AG04450 (cell line): ENCODE measurements at regions not wholly inside any gene's neighbourhood (a gene's known extent, or its start where the extent isn't known, plus 50 kb on each side); places are given as distances from the start of the nearest gene placed in this dataset.
"Not testable (repeated sequence)": the region's sequence is repeated elsewhere in the genome, so short reads cannot be mapped to it uniquely, and the experiment has no call there.

ENCODE experiments used
- CTCF ChIA-PET: fragments of 300-600, 350-600 bp; formaldehyde crosslinking; extraction: SDS; loops from one replicate; lab custom pipeline; 2022; ENCODE audit warnings: antibody characterized with exemption, inconsistent platforms; lab: Charles Lee
- POLR2A ChIA-PET: fragments of 350-600 bp; formaldehyde crosslinking; extraction: SDS; loops from one replicate; lab custom pipeline; 2021; ENCODE audit warnings: antibody characterized with exemption, inconsistent platforms; lab: Yijun Ruan, JAX
- DNase-seq: peaks from one replicate; pipeline ENCODE4 v3.0.0-alpha.2; 2011; ENCODE audit warnings: low read depth, low spot score
- H3K27ac ChIP-seq: one replicate; pipeline ENCODE4 v1.5.1; 2012; ENCODE audit warnings: low read depth, low read length, control low read depth
- H3K27me3 ChIP-seq: one replicate; pipeline ENCODE4 v1.6.0; 2012; ENCODE audit warnings: low read length; ENCODE audit not compliant: control insufficient read depth, insufficient read depth
- H3K4me3 ChIP-seq: 2 replicates; pipeline ENCODE4 v1.5.1; 2011; ENCODE audit warnings: mild to moderate bottlenecking, low read depth, low read length, control low read depth
- H3K9me3 ChIP-seq: 2 replicates; pipeline ENCODE4 v1.5.1; 2012; ENCODE audit warnings: low read length; ENCODE audit not compliant: control insufficient read depth, insufficient read depth
- TF ChIP-seq, protein P1 (sequence below): IDR thresholded peaks from 2 replicates; pipeline ENCODE4 v1.5.1; 2011; ENCODE audit warnings: low read depth, low read length, control low read depth, inconsistent platforms

DNA sequence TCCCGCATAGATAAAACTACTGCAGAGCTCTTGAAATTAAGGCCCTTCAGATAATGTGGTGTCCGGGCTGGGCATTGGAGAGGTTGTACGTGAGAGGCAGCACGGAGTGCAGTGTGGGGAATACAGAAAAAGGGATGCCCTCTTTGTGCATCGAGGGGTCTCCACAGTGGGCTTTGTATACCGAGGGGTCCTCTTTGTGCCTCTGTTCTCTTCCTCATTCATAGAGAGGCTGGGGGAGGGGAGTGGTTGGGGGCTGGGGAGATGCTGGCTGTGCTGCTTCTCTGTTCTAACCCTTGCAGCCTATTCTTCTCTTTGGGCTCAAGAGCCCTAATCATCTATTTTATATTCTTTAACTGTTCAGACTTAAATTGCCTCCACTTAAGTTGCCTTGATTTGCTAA is 74.3 kb upstream of the NDN start:
- POLR2A ChIA-PET, result no interaction called here
- TF ChIP-seq, protein P1, sequence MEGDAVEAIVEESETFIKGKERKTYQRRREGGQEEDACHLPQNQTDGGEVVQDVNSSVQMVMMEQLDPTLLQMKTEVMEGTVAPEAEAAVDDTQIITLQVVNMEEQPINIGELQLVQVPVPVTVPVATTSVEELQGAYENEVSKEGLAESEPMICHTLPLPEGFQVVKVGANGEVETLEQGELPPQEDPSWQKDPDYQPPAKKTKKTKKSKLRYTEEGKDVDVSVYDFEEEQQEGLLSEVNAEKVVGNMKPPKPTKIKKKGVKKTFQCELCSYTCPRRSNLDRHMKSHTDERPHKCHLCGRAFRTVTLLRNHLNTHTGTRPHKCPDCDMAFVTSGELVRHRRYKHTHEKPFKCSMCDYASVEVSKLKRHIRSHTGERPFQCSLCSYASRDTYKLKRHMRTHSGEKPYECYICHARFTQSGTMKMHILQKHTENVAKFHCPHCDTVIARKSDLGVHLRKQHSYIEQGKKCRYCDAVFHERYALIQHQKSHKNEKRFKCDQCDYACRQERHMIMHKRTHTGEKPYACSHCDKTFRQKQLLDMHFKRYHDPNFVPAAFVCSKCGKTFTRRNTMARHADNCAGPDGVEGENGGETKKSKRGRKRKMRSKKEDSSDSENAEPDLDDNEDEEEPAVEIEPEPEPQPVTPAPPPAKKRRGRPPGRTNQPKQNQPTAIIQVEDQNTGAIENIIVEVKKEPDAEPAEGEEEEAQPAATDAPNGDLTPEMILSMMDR, result no peak
- Histone ChIP-seq H3K9me3 (peaks cover 13% of the 10 kb centered on the region), H3K27ac (no peak overlapping the region), H3K27me3 (no peaks in the 10 kb centered on the region), H3K4me3 (no peak overlapping the region)
- DNase-seq, result no peak
- CTCF ChIA-PET, result no interaction called here

DNA sequence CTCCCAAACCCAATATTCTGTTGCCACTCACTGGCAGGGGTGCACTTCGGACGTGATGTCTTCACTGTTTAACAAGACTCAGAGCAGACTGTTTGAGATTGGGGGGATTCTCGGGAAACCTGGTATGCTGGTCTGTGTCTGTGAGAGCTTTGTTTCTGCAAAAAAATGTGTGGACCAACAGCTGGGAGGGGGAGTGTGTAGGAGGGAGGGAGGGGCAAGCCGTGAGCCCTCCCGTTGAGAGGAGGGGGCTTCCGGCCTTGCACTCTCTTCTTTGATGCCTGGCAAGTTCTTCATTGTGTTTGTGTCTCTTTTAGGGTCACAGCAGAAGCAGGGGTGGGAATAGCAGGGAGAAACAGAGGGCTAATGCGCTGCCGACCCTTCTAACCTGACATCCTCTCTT is 74.9 kb upstream of the NDN start:
- H3K27me3 ChIP-seq, result no peaks in the 10 kb centered on the region
- POLR2A ChIA-PET, result no interaction called here
- no peak overlapping the region for H3K27ac ChIP-seq
- H3K9me3 ChIP-seq, result peaks cover 16% of the 10 kb centered on the region
- TF ChIP-seq, protein P1, result no peak
- DNase-seq, result no peak
- CTCF ChIA-PET, result no interaction called here
- no peak overlapping the region for H3K4me3 ChIP-seq

DNA sequence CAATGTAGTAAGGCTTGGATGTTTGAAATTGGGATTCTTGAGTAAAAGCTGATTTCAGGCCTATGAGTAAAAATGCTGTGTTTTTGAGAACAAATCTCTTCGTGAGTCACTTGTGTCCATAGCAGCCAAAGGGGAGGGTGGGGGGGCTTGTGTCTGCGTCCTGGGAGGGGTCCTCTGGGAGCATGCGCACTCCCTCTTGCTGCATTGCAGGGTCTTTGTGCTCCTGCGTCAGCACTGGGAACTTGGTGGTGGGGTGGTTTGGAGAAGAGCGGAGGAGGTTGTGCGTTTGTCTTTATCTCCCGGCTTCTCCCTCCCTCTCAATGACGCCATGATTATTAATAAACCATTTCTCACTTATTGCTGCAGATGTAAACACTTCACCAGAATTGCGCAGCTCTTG is 75.9 kb upstream of the NDN start:
- POLR2A ChIA-PET, result no interaction called here
- no peak for DNase-seq
- Histone ChIP-seq H3K9me3 (peaks cover 16% of the 10 kb centered on the region), H3K4me3 (no peak overlapping the region), H3K27ac (no peak overlapping the region), H3K27me3 (no peaks in the 10 kb centered on the region)
- TF ChIP-seq, protein P1, result no peak
- CTCF ChIA-PET, result no interaction called here

DNA sequence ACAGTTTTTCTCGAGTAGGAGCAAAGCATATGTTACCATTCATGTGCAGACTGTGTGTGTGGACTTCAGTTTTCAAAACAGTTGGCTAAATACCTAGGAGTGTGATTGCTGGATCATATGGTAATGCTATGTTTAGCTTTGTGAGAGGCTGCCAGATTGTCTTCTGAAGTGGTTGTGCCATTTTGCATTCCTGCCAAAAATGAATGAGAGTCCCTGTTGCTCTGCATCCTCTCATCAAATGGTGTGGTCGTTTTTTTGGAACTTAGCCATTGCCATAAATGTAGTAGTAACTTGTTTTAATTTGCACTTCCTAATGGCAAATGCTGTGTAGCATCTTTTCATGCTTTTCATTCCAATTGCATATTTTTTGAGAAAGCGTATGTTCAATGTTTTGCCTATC is 77.2 kb upstream of the NDN start:
- Histone ChIP-seq H3K27me3 (no peaks in the 10 kb centered on the region), H3K4me3 (no peak overlapping the region), H3K27ac (no peak overlapping the region), H3K9me3 (peaks cover 20% of the 10 kb centered on the region)
- ChIA-PET POLR2A (no interaction called here), CTCF (no interaction called here)
- DNase-seq, result no peak
- TF ChIP-seq, protein P1, result no peak

DNA sequence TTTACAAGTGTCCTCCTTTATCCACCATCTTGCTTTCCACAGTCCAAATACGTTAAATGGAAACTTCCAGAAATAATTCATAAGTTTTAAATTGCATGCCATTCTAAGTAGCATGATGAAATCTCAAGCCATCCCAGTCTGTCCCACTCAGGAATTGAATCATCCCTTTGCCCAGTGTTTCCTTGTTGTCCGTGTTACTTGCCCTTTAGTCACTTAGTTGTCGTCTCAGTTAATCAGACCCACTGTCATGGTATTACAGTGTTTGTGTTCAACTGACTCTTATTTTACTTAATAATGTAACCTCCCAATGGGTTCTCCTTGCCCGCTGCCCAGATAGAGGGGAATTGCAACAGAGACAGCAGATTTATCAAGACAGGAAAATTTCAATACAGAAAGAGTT is 77.6 kb upstream of the NDN start:
- Histone ChIP-seq H3K4me3 (no peak overlapping the region), H3K9me3 (peaks cover 20% of the 10 kb centered on the region), H3K27ac (no peak overlapping the region), H3K27me3 (no peaks in the 10 kb centered on the region)
- CTCF ChIA-PET, result no interaction called here
- POLR2A ChIA-PET, result no interaction called here
- TF ChIP-seq, protein P1, result no peak
- DNase-seq, result no peak

DNA sequence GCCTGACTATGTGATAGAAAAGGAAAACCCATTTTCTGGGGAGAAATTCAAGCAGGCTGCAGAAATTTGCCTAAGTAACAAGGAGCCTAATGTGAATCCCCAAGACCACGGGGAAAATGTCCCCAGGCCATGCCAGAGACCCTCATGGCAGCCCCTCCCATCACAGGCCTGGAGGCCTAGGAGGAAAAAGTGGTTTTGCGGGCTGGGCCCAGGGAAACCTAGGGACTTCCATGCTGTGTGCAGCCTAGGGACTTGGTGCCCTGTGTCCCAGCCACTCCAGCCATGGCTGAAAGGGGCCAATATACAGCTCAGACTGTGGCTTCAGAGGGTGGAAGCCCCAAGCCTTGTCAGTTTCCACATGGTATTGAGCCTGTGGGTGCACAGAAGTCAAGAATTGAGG is 79.7 kb upstream of the NDN start:
- H3K9me3 ChIP-seq, result peaks cover 14% of the 10 kb centered on the region
- H3K4me3 ChIP-seq, H3K27ac ChIP-seq, H3K27me3 ChIP-seq, CTCF ChIA-PET, DNase-seq, POLR2A ChIA-PET: not testable (repeated sequence)
